Skeletal muscle tissue (tissue), 3 donors: ENCODE measurements at regions not wholly inside any gene's neighbourhood (a gene's known extent, or its start where the extent isn't known, plus 50 kb on each side); places are given as distances from the start of the nearest gene placed in this dataset.
A peak's percentile ranks its signal among the peaks of the same experiment; 100 is the strongest.
"Not testable (repeated sequence)": the region's sequence is repeated elsewhere in the genome, so short reads cannot be mapped to it uniquely, and the experiment has no call there.

ENCODE experiments used
- H3K27ac ChIP-seq: one replicate; pipeline ENCODE4 v1.7.0; 2013; ENCODE audit warnings: mild to moderate bottlenecking, low read depth, low read length, inconsistent platforms
- H3K27me3 ChIP-seq, 3 donors: one replicate each; pipeline ENCODE4 v1.7.0; 2013; ENCODE audit warnings: low read length in 3 of 3; ENCODE audit not compliant: control insufficient read depth in 3 of 3, insufficient read depth in 3 of 3
- H3K36me3 ChIP-seq, 3 donors: one replicate each; pipeline ENCODE4 v1.7.0; 2013; ENCODE audit warnings: low read length in 3 of 3; ENCODE audit not compliant: control insufficient read depth in 3 of 3, insufficient read depth in 3 of 3
- H3K4me1 ChIP-seq, 3 donors: one replicate each; pipeline ENCODE4 v1.7.0; 2013; ENCODE audit warnings: low read length in 3 of 3, mild to moderate bottlenecking in 3 of 3; ENCODE audit not compliant: control insufficient read depth in 3 of 3, insufficient read depth in 3 of 3
- H3K4me3 ChIP-seq, 3 donors: one replicate each; pipeline ENCODE4 v1.7.0; 2013; ENCODE audit warnings: low read length in 3 of 3
- H3K9ac ChIP-seq, 3 donors: one replicate each; pipeline ENCODE4 v1.7.0; 2013; ENCODE audit warnings: low read length in 3 of 3, mild to moderate bottlenecking in 3 of 3, moderate library complexity in 2 of 3, low read depth in 1 of 3
- H3K9me3 ChIP-seq, 3 donors: one replicate each; pipeline ENCODE4 v1.7.0; 2013; ENCODE audit warnings: low read length in 3 of 3; ENCODE audit not compliant: control insufficient read depth in 3 of 3
- donor health status: Osteomylitis.

GRCh38 chr4:81737865-81738559 lies 266.3 kb upstream of the RASGEF1B start:
- H3K27me3 ChIP-seq: no peaks in the 10 kb centered on the region
- H3K4me3 ChIP-seq: no peak overlapping the region
- no peaks in the 10 kb centered on the region for H3K9me3 ChIP-seq
- no peaks in the 10 kb centered on the region for H3K36me3 ChIP-seq
- no peaks in the 10 kb centered on the region for H3K4me1 ChIP-seq
- H3K9ac ChIP-seq: no peak overlapping the region
- no peak overlapping the region for H3K27ac ChIP-seq

DNA sequence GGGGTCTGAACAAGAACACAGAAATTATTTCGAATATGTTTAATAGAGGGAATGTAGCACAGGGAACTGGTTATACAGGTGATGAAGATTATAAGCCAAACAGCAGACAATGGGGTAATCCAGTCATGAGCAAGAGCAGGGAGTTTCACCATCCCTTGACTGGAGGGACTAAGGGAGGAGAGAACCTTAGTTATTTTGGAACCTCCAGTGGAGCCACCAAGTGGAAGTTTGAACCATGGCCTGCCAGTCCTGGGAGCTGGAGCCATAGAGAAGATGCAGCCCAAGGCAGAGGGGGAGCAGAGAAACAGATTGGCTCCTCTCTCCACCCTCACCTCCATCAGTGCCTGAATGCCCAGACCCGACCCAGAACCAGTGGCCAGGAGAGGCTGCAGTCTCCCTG lies 264.6 kb upstream of the RASGEF1B start:
- Histone ChIP-seq H3K4me1 (no peaks in the 10 kb centered on the region), H3K4me3 (no peak overlapping the region), H3K9ac (no peak overlapping the region), H3K9me3 (no peaks in the 10 kb centered on the region), H3K36me3 (no peaks in the 10 kb centered on the region), H3K27ac (no peak overlapping the region), H3K27me3 (no peaks in the 10 kb centered on the region)

DNA sequence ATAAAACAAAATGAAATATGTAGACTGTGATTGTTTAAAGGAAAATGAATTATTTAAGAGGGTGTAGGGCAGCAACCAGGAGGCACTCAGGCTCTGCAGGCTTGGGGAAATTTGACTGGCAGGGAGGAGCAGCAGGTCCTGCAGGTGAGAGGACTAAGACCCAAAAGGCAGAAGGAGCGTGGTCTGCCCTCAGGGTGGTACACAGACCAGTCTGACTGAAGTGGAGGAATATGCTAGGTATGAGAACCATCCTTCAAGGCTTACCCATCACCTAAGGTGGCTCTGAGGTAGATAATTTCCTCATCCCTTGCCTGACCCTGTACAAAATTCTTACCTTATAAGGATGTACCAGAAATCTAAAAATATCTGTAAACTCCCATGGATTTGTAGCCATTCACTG lies 261.3 kb upstream of the RASGEF1B start:
- no peaks in the 10 kb centered on the region for H3K4me1 ChIP-seq
- no peak overlapping the region for H3K27ac ChIP-seq
- no peak overlapping the region for H3K4me3 ChIP-seq
- no peaks in the 10 kb centered on the region for H3K9me3 ChIP-seq
- H3K27me3 ChIP-seq: no peaks in the 10 kb centered on the region
- no peaks in the 10 kb centered on the region for H3K36me3 ChIP-seq
- H3K9ac ChIP-seq: no peak overlapping the region

GRCh38 chr4:81724925-81725329 lies 253.2 kb upstream of the RASGEF1B start:
- Histone ChIP-seq H3K27ac (peak overlapping the region; percentile 6), H3K36me3 (no peaks in the 10 kb centered on the region), H3K4me1 (peaks cover 4 to 23% (median 16%) of the 10 kb centered on the region in 3 donors), H3K4me3 (no peak overlapping the region), H3K9ac (no peak overlapping the region), H3K27me3 (no peaks in the 10 kb centered on the region), H3K9me3 (no peaks in the 10 kb centered on the region)

DNA sequence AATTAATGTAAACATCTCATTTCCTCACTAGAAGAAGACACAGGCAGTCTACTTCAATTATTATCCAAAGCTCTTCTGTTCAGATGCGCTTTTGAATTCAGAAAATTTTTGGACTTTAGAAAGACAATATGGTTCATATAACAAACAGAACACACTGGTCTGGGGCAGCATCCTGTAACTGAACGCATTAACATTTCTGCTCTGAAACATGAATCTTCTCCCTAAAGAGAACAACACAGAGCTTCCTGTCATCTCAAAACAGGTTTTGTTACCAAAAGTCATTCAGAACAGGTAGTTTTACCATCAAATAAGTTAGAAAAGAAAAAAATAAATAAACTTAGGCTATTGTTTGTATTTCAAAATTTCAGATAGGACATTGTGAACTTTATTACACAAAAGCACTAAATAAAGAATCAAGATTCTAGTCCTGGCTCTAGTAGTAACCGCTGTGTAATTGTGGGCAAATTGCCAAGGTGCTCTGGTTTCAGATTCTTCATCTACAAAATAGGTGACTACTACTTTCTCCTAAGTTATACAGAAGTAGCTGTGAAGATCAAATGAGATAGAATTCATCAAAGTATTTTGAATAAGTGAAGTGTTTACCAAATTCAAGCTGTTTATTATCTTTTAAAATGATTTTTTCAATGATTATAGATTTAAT lies 252.3 kb upstream of the RASGEF1B start:
- Histone ChIP-seq H3K9ac (no peak overlapping the region), H3K4me3 (no peak overlapping the region), H3K36me3 (no peaks in the 10 kb centered on the region), H3K9me3 (no peaks in the 10 kb centered on the region), H3K27ac (no peak overlapping the region), H3K27me3 (no peaks in the 10 kb centered on the region), H3K4me1 (peaks cover 4 to 23% (median 16%) of the 10 kb centered on the region in 3 donors)

GRCh38 chr4:81723019-81723884 lies 251.5 kb upstream of the RASGEF1B start:
- Histone ChIP-seq H3K9me3 (no peaks in the 10 kb centered on the region), H3K4me3 (no peak overlapping the region), H3K36me3 (no peaks in the 10 kb centered on the region), H3K9ac (no peak overlapping the region), H3K27me3 (no peaks in the 10 kb centered on the region), H3K27ac (no peak overlapping the region), H3K4me1 (peaks cover 4 to 23% (median 16%) of the 10 kb centered on the region in 3 donors)

GRCh38 chr4:81722290-81722851 lies 250.7 kb upstream of the RASGEF1B start:
- Histone ChIP-seq H3K4me3 (peak overlapping the region in 1 of 3 donors; percentile 13), H3K9me3 (no peaks in the 10 kb centered on the region), H3K9ac (no peak overlapping the region), H3K4me1 (peaks cover 4 to 23% (median 16%) of the 10 kb centered on the region in 3 donors), H3K27me3 (no peaks in the 10 kb centered on the region), H3K36me3 (no peaks in the 10 kb centered on the region), H3K27ac (no peak overlapping the region)

GRCh38 chr4:81715757-81716156 lies 244.1 kb upstream of the RASGEF1B start:
- Histone ChIP-seq H3K4me1 (no peaks in the 10 kb centered on the region), H3K9ac (no peak overlapping the region), H3K27me3 (peaks cover 0 to 4% (median 0%) of the 10 kb centered on the region in 3 donors), H3K27ac (no peak overlapping the region), H3K36me3 (no peaks in the 10 kb centered on the region), H3K4me3 (no peak overlapping the region), H3K9me3 (no peaks in the 10 kb centered on the region)

DNA sequence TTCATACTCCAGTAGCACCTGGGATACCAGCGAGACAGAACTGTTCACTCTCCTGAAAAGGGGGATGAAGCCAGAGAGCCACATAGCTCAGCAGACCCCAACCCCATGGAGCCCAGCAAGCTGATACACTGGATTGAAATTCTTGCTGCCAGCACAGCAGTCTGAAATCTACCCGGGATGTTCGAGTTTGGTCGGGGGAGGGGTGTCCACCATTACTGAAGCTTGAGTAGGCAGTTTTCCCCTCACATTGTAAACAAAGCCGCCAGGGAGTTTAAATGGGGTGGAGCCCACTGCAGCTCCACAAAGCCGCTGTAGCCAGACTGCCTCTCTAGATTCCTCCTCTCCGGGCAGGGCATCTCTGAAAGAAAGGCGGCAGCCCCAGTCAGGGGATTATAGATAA lies 243.7 kb upstream of the RASGEF1B start:
- not testable (repeated sequence) for H3K9ac ChIP-seq, H3K4me1 ChIP-seq, H3K27me3 ChIP-seq, H3K27ac ChIP-seq, H3K36me3 ChIP-seq, H3K9me3 ChIP-seq, H3K4me3 ChIP-seq
